ENCODE measurements at regions not wholly inside any gene's neighbourhood (a gene's known extent, or its start where the extent isn't known, plus 50 kb on each side); places are given as distances from the start of the nearest gene placed in this dataset.

GRCh38 chr5:3000631-3001030, 249.2 kb upstream of the IRX2 start:
- Histone ChIP-seq H3K4me3 (ENCODE audit: low read depth in 2 of 2, low read length in 1 of 2) (no peak overlapping the region), H3K4me2 (no peak overlapping the region), H2AFZ (ENCODE audit: low read depth) (no peak overlapping the region), H3K27me3 (ENCODE audit: insufficient read depth) (peaks cover 12% of the 10 kb centered on the region; the same call in 1 of the 2 replicates), H3K9ac (no peak overlapping the region), H3K79me2 (ENCODE audit: insufficient read depth) (no peaks in the 10 kb centered on the region), H4K20me1 (ENCODE audit: insufficient read depth) (no peaks in the 10 kb centered on the region), H3K9me3 (no peaks in the 10 kb centered on the region), H3K9me2 (no peaks in the 10 kb centered on the region), H3K27ac (ENCODE audit: low read depth in 2 of 2, low read length in 1 of 2) (no peak overlapping the region), H3K4me1 (ENCODE audit: control insufficient read depth in 1 of 2, insufficient read depth in 2 of 2, low read depth in 1 of 2, low read length in 1 of 2) (no peaks in the 10 kb centered on the region), H3F3A (replicated peaks; ENCODE audit: insufficient read depth) (no peaks in the 10 kb centered on the region), H3K36me3 (replicated peaks in 1 of 2; ENCODE audit: control insufficient read depth in 1 of 2, insufficient read depth in 2 of 2, low read length in 1 of 2) (no peaks in the 10 kb centered on the region)
- no peak for DNase-seq
- WGBS (ENCODE audit: low lambda C conversion rate) = 6% methylated on average over 6 of the region's 6 CpGs
- POLR2A ChIA-PET = no interaction called here
- CTCF ChIA-PET = no interaction called here
- TF ChIP-seq RCOR1 (IDR thresholded peaks at IDR 0.05; ENCODE audit: low read length) (no peak), TAF1 (IDR thresholded peaks at IDR 0.05; ENCODE audit: borderline replicate concordance, low read depth, low read length) (no peak), POLR2AphosphoS5 (IDR thresholded peaks at IDR 0.05; ENCODE audit: low read depth, low read length) (no peak), FOSL2 (IDR thresholded peaks at IDR 0.05; ENCODE audit: borderline replicate concordance, low read depth) (no peak), JUND (IDR thresholded peaks at IDR 0.05) (no peak), GATA2 (CRISPR knock-in tag; IDR thresholded peaks at IDR 0.05) (no peak), NRF1 (IDR thresholded peaks at IDR 0.05; ENCODE audit: low read depth, low read length) (no peak), EP300 (IDR thresholded peaks at IDR 0.05; ENCODE audit: borderline replicate concordance in 1 of 2, low read depth in 1 of 2, low read length in 1 of 2) (no peak), CHD2 (IDR thresholded peaks at IDR 0.05; ENCODE audit: low read length, partially characterized antibody) (no peak)

- Histone ChIP-seq H3K27ac (ENCODE audit: low read depth in 2 of 2, low read length in 1 of 2) (no peak overlapping the region), H3K27me3 (ENCODE audit: insufficient read depth) (peaks cover 17% of the 10 kb centered on the region; the same call in 1 of the 2 replicates), H2AFZ (ENCODE audit: low read depth) (no peak overlapping the region), H3K9me3 (no peaks in the 10 kb centered on the region), H3K9me2 (no peaks in the 10 kb centered on the region), H3K4me2 (no peak overlapping the region), H3K79me2 (ENCODE audit: insufficient read depth) (no peaks in the 10 kb centered on the region), H3K4me3 (ENCODE audit: low read depth in 2 of 2, low read length in 1 of 2) (no peak overlapping the region), H4K20me1 (ENCODE audit: insufficient read depth) (no peaks in the 10 kb centered on the region), H3K4me1 (ENCODE audit: control insufficient read depth in 1 of 2, insufficient read depth in 2 of 2, low read depth in 1 of 2, low read length in 1 of 2) (no peaks in the 10 kb centered on the region), H3K36me3 (replicated peaks in 1 of 2; ENCODE audit: control insufficient read depth in 1 of 2, insufficient read depth in 2 of 2, low read length in 1 of 2) (no peaks in the 10 kb centered on the region), H3F3A (replicated peaks; ENCODE audit: insufficient read depth) (no peaks in the 10 kb centered on the region), H3K9ac (no peak overlapping the region)
- DNase-seq = no peak
- POLR2A ChIA-PET = no interaction called here
- CTCF ChIA-PET = no interaction called here
- TF ChIP-seq EZH2phosphoT487 (IDR thresholded peaks at IDR 0.05; ENCODE audit: borderline replicate concordance, low read depth) (no peak), GABPA (IDR thresholded peaks at IDR 0.05; ENCODE audit: low read depth) (no peak), EP300 (IDR thresholded peaks at IDR 0.05; ENCODE audit: borderline replicate concordance in 1 of 2, low read depth in 1 of 2, low read length in 1 of 2) (no peak), IRF3 (IDR thresholded peaks at IDR 0.05; ENCODE audit: low read depth, low read length) (no peak), TEAD4 (IDR thresholded peaks at IDR 0.05; ENCODE audit: borderline replicate concordance, insufficient read depth) (no peak), USF1 (IDR thresholded peaks at IDR 0.05; ENCODE audit: borderline replicate concordance, low read depth) (no peak), FOXM1 (IDR thresholded peaks at IDR 0.05; ENCODE audit: low read depth) (no peak), RAD21 (IDR thresholded peaks at IDR 0.05; ENCODE audit: low read length) (no peak), TCF12 (IDR thresholded peaks at IDR 0.05) (no peak), TAF1 (IDR thresholded peaks at IDR 0.05; ENCODE audit: borderline replicate concordance, low read depth, low read length) (no peak), RCOR1 (IDR thresholded peaks at IDR 0.05; ENCODE audit: low read length) (no peak), SMC3 (IDR thresholded peaks at IDR 0.05; ENCODE audit: low read depth, low read length) (no peak), NFIC (IDR thresholded peaks at IDR 0.05; ENCODE audit: borderline replicate concordance) (no peak), FOSL2 (IDR thresholded peaks at IDR 0.05; ENCODE audit: borderline replicate concordance, low read depth) (no peak), SIN3A (IDR thresholded peaks at IDR 0.05; ENCODE audit: borderline replicate concordance, low read depth, low read length) (no peak), MEF2A (IDR thresholded peaks at IDR 0.05; ENCODE audit: borderline replicate concordance, low read depth) (no peak)
- WGBS (ENCODE audit: low lambda C conversion rate) = 4% methylated on average over 11 of the region's 11 CpGs
Observed at GRCh38 chr5:2999926-3000325, 248.4 kb upstream of the IRX2 start.
